Thyroid gland (tissue), 4 donors: ENCODE measurements at regions not wholly inside any gene's neighbourhood (a gene's known extent, or its start where the extent isn't known, plus 50 kb on each side); places are given as distances from the start of the nearest gene placed in this dataset.
"Not testable (repeated sequence)": the region's sequence is repeated elsewhere in the genome, so short reads cannot be mapped to it uniquely, and the experiment has no call there.

Experiments used
- DNase-seq, 2 donors: peaks; one replicate each; pipeline ENCODE4 v3.0.0-alpha.2; 2019
- H3K27ac ChIP-seq, 3 donors: fragments of 200-600 bp; sonication (generic); 1 replicate in 2 of 3; 2 replicates in 1 of 3; pipeline ENCODE4 v1.5.1; 2016 to 2019; ENCODE audit warnings: mild to moderate bottlenecking in 1 of 3, moderate library complexity in 1 of 3
- H3K27me3 ChIP-seq: fragments of 200-600 bp; sonication (generic); one replicate; pipeline ENCODE4 v1.5.1; 2019
- H3K36me3 ChIP-seq, 2 donors: fragments of 200-600 bp; sonication (generic); one replicate each; pipeline ENCODE4 v1.5.1; 2016 to 2019
- H3K4me1 ChIP-seq, 2 donors: fragments of 200-600 bp; sonication (generic); one replicate each; pipeline ENCODE4 v1.5.1; 2017 to 2019
- H3K4me3 ChIP-seq, 3 donors: fragments of 200-600 bp; sonication (generic); replicated peaks in 1 of 3; 1 replicate in 2 of 3; 2 replicates in 1 of 3; pipeline ENCODE4 v1.5.1; 2016; ENCODE audit warnings: mild to moderate bottlenecking in 1 of 3
- H3K9me3 ChIP-seq: fragments of 200-600 bp; sonication (generic); one replicate; pipeline ENCODE4 v1.5.1; 2017
- POLR2A ChIP-seq, 2 donors: fragments of 450-650 bp; IDR thresholded peaks; one replicate each; pipeline ENCODE4 v1.6.1; 2017; ENCODE audit warnings: antibody characterized with exemption in 2 of 2, mild to moderate bottlenecking in 2 of 2, moderate library complexity in 1 of 2
- WGBS, 2 donors: methylation state at CpG; one replicate each; pipeline ENCODE4 v1.1.5; 2017; 5-methylcytosine and 5-hydroxymethylcytosine counted together
- intact Hi-C: fragments of 100-400 bp; cut with DNase I; formaldehyde crosslinking; loops from one replicate; pipeline ENCODE4 v1.15.1; 2023
- TF ChIP-seq, protein P1 (sequence below), 6 experiments: fragments of 200-600 bp in 3 of 6; fragments of 450-650 bp in 3 of 6; sonication (generic) in 3 of 6; IDR thresholded peaks; one replicate each; pipeline ENCODE4 v1.5.1; 2016 to 2019; ENCODE audit warnings: antibody characterized with exemption in 6 of 6, mild to moderate bottlenecking in 2 of 6, inconsistent platforms in 1 of 6, moderate library complexity in 1 of 6

DNA sequence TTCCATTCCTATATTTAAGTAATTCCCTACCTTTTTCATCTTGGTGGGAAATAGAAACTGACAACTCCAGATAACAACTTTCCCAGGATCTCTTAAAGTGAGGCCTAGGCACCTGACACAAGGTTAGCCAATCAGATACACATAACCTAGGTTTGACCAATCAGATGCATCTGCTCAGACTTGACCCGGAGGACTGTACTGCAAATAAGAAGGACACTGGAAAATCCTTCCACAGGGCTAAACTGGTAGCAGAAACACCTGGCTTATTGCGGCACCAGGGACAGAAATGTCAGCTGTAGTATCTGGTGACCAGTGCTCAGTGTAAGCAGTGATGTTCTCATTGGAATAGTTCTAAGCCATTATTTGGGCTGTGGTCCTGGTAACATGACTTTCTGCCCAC lies 204.5 kb upstream of the SLCO3A1 start:
- Histone ChIP-seq H3K4me3 (no peak overlapping the region), H3K36me3 (no peaks in the 10 kb centered on the region), H3K27me3 (no peaks in the 10 kb centered on the region), H3K27ac (no peak overlapping the region), H3K9me3 (no peaks in the 10 kb centered on the region), H3K4me1 (no peaks in the 10 kb centered on the region)
- 97% methylated on average over 2 of the region's 2 CpGs for WGBS, 2 donors
- TF ChIP-seq, protein P1, sequence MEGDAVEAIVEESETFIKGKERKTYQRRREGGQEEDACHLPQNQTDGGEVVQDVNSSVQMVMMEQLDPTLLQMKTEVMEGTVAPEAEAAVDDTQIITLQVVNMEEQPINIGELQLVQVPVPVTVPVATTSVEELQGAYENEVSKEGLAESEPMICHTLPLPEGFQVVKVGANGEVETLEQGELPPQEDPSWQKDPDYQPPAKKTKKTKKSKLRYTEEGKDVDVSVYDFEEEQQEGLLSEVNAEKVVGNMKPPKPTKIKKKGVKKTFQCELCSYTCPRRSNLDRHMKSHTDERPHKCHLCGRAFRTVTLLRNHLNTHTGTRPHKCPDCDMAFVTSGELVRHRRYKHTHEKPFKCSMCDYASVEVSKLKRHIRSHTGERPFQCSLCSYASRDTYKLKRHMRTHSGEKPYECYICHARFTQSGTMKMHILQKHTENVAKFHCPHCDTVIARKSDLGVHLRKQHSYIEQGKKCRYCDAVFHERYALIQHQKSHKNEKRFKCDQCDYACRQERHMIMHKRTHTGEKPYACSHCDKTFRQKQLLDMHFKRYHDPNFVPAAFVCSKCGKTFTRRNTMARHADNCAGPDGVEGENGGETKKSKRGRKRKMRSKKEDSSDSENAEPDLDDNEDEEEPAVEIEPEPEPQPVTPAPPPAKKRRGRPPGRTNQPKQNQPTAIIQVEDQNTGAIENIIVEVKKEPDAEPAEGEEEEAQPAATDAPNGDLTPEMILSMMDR (IDR thresholded peaks at IDR 0.05), result no peak
- no peak for TF ChIP-seq POLR2A (IDR thresholded peaks at IDR 0.05)
- intact Hi-C loops, result no loop called here
- no peak for DNase-seq

DNA sequence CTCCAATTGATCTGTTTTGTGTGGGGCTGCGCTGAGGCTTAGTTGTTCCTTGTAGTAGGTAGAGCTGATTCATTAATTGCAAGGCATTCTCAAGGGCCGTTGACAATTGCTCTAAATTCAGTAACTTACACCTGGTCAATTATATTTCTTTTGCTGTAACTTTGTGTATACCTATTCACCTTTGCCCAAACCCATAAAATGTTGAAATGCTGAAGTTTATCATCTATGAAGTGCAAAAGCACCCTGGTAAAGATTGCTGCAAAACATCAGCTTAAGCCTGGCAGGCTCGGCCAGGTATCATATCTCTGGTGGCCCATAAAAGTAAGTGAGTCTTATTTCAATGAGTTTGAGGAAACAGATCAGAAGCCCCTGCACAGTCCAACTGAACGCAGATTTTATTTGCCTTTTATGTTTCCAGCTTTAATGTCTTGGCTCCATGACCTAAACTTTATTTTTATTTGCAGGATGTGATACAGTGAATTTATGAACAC lies 203.6 kb upstream of the SLCO3A1 start:
- no peak overlapping the region for H3K27ac ChIP-seq
- no peaks in the 10 kb centered on the region for H3K4me1 ChIP-seq
- intact Hi-C loops, result no loop called here
- no peaks in the 10 kb centered on the region for H3K27me3 ChIP-seq
- H3K9me3 ChIP-seq, result no peaks in the 10 kb centered on the region
- no peak overlapping the region for H3K4me3 ChIP-seq
- DNase-seq, result no peak
- WGBS, 2 donors, result 88 to 93% methylated on average over 4 of the region's 4 CpGs
- no peaks in the 10 kb centered on the region for H3K36me3 ChIP-seq
- TF ChIP-seq, protein P1 (IDR thresholded peaks at IDR 0.05), result no peak
- TF ChIP-seq POLR2A (IDR thresholded peaks at IDR 0.05), result no peak

DNA sequence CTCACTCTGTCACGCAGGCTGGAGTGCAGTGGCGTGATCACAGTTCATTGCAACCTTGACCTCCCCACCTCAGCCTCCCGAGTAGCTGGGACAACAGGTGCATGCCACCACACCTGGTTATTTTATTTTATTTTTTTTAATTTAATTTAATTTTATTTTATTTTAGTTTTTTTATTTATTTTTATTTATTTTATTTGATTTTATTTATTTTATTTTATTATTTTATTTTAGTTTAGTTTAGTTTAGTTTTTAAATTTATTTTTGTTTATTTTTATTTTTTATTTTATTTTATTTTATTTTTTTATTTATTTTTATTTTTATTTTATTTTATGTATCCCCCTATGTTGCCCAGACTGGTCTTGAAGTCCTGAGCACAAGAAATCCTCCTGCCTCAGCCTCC lies 202.3 kb upstream of the SLCO3A1 start:
- intact Hi-C loops, result no loop called here
- no peak for TF ChIP-seq POLR2A (IDR thresholded peaks at IDR 0.05)
- TF ChIP-seq, protein P1 (IDR thresholded peaks at IDR 0.05), result no peak

DNA sequence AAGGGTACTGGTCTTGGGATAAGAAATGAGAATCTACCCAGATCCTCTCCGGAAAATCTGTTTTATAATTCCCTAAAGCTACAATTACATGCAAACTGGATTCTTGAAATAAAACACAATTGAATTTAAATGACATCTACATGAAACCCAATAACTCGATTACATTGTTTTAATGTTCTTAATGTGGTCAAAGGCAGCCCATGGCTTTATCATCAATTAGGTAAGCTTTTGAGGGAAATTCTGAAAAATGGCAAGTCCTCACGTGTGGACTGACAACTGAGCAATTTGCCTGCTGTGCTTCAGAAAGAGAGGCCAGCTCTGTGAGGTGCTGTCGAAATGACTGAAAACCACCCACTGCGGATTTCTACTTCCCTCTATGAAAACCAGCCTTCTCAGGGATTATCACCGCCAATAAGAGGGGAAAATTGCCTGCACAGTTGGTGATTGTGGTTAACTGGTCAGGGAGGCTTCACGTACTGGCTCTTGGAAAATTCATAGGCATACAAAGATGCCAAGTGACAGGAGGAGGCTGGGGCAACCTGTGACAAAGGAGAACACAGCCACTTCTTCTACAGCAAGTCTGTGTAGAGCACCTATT lies 200.8 kb upstream of the SLCO3A1 start:
- no peak for DNase-seq
- whole genome bisulfite sequencing, 2 donors, result 75 to 84% methylated on average over 7 of the region's 7 CpGs
- H3K36me3 ChIP-seq, result no peaks in the 10 kb centered on the region
- H3K27me3 ChIP-seq, result no peaks in the 10 kb centered on the region
- TF ChIP-seq, protein P1 (IDR thresholded peaks at IDR 0.05), result no peak
- TF ChIP-seq POLR2A (IDR thresholded peaks at IDR 0.05), result no peak
- no peaks in the 10 kb centered on the region for H3K4me1 ChIP-seq
- H3K9me3 ChIP-seq, result no peaks in the 10 kb centered on the region
- no peak overlapping the region for H3K4me3 ChIP-seq
- intact Hi-C loops, result no loop called here
- H3K27ac ChIP-seq, result no peak overlapping the region

More for the DNA sequence above, 202.3 kb upstream of the SLCO3A1 start:
- Histone ChIP-seq H3K9me3 (no peaks in the 10 kb centered on the region), H3K36me3 (no peaks in the 10 kb centered on the region), H3K4me3 (no peak overlapping the region), H3K27ac (no peak overlapping the region), H3K27me3 (no peaks in the 10 kb centered on the region), H3K4me1 (no peaks in the 10 kb centered on the region)
- DNase-seq, result no peak
- 93 to 94% methylated on average over 3 of the region's 3 CpGs for WGBS, 2 donors

DNA sequence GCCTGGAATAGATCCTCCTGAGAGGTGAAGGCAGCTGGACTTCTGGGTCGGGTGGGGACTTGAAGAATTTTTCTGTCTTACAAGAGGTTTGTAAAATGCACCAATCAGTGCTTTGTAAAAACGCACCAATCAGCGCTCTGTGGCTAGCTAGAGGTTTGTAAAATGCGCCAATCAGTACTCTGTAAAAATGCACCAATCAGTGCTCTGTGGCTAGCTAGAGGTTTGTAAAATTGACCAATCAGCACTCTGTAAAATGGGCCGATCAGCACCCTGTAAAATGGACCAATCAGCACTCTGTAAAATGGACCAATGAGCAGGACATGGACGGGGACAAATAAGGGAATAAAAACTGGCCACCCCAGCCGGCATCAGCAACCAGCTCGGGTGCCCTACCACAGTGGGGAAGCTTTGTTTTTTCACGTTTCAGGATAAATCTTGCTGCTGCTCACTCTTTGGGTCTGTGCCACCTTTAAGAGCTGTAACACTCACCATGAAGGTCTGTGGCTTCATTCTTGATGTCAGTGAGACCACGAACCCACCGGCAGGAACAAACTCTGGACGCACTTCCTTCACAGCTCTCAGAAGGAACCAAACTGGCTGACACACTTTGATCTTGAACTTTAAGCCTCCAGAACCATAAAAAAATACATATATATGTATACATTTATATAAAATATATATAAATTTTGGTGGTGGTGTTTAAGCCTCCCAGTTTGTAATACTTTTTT lies 197.8 kb upstream of the SLCO3A1 start:
- H3K4me3 ChIP-seq, H3K36me3 ChIP-seq, H3K27me3 ChIP-seq, H3K4me1 ChIP-seq, intact Hi-C loops, H3K9me3 ChIP-seq, DNase-seq, H3K27ac ChIP-seq: not testable (repeated sequence)
- WGBS, 2 donors, result 76 to 77% methylated on average over 12 of the region's 12 CpGs
